SK-N-SH (cell line): ENCODE measurements at regions not wholly inside any gene's neighbourhood (a gene's known extent, or its start where the extent isn't known, plus 50 kb on each side); places are given as distances from the start of the nearest gene placed in this dataset.

Source experiments
- CTCF ChIA-PET: fragments of 300-600, 350-600 bp; formaldehyde crosslinking; extraction: SDS; loops from one replicate; lab custom pipeline; 2021; lab: Yijun Ruan, JAX
- POLR2A ChIA-PET: fragments of 350-600 bp; sonication (Branson Sonifier 250); formaldehyde crosslinking; extraction: SDS; loops from one replicate; lab custom pipeline; 2020; ENCODE audit warnings: antibody characterized with exemption, inconsistent platforms; lab: Yijun Ruan, JAX
- DNase-seq: peaks from one replicate; pipeline ENCODE4 v3.0.0; 2012
- H2AFZ ChIP-seq: fragments of 200-600 bp; sonication (generic); 2 replicates; pipeline ENCODE4 v1.8.1; 2016; ENCODE audit warnings: antibody characterized with exemption, mild to moderate bottlenecking, low read depth
- H3F3A ChIP-seq: fragments of 200-600 bp; sonication (generic); replicated peaks from 2 replicates; pipeline ENCODE3; 2016; ENCODE audit warnings: antibody characterized with exemption, mild to moderate bottlenecking; ENCODE audit not compliant: insufficient read depth
- H3K27ac ChIP-seq, 2 experiments: fragments of 200-500 bp in 1 of 2; fragments of 200-600 bp in 1 of 2; sonication (Bioruptor generic) in 1 of 2; sonication (generic), shearing (Covaris generic) in 1 of 2; 2 replicates each; pipeline versions ENCODE4 v1.5.1 to v1.6.1; 2014 to 2016; ENCODE audit warnings: low read depth in 2 of 2, inconsistent platforms in 1 of 2, low read length in 1 of 2, mild to moderate bottlenecking in 1 of 2, mixed read lengths in 1 of 2
- H3K27me3 ChIP-seq: fragments of 200-600 bp; sonication (generic), shearing (Covaris generic); 2 replicates; pipeline ENCODE4 v1.6.1; 2016; ENCODE audit warnings: mixed run types; ENCODE audit not compliant: insufficient read depth
- H3K36me3 ChIP-seq, 2 experiments: fragments of 200-500 bp in 1 of 2; fragments of 200-600 bp in 1 of 2; sonication (Bioruptor generic) in 1 of 2; sonication (generic) in 1 of 2; replicated peaks in 1 of 2; 2 replicates each; pipeline versions ENCODE3 to v1.5.1; 2014 to 2016; ENCODE audit warnings: low read length in 1 of 2, mild to moderate bottlenecking in 1 of 2; ENCODE audit not compliant: insufficient read depth in 2 of 2, control insufficient read depth in 1 of 2
- H3K4me1 ChIP-seq, 2 experiments: fragments of 200-500 bp in 1 of 2; fragments of 200-600 bp in 1 of 2; sonication (Bioruptor generic) in 1 of 2; sonication (generic), shearing (Covaris generic) in 1 of 2; 2 replicates each; pipeline versions ENCODE4 v1.5.1 to v1.6.1; 2014 to 2016; ENCODE audit warnings: low read depth in 1 of 2, low read length in 1 of 2, mixed run types in 1 of 2; ENCODE audit not compliant: insufficient read depth in 2 of 2, control insufficient read depth in 1 of 2
- H3K4me2 ChIP-seq: fragments of 200-600 bp; sonication (generic), shearing (Covaris generic); 2 replicates; pipeline ENCODE4 v1.6.1; 2017; ENCODE audit warnings: mixed run types
- H3K4me3 ChIP-seq, 2 experiments: fragments of 200-500 bp in 1 of 2; fragments of 200-600 bp in 1 of 2; sonication (Bioruptor generic) in 1 of 2; sonication (generic), shearing (Covaris generic) in 1 of 2; 2 replicates each; pipeline versions ENCODE4 v1.5.1 to v1.8.1; 2014 to 2016; ENCODE audit warnings: low read depth in 2 of 2, inconsistent platforms in 1 of 2, low read length in 1 of 2, mild to moderate bottlenecking in 1 of 2, mixed read lengths in 1 of 2, moderate library complexity in 1 of 2
- H3K79me2 ChIP-seq: fragments of 200-600 bp; sonication (generic); 2 replicates; pipeline ENCODE4 v1.8.1; 2017; ENCODE audit warnings: mild to moderate bottlenecking; ENCODE audit not compliant: insufficient read depth
- H3K9ac ChIP-seq: fragments of 200-600 bp; sonication (generic); 2 replicates; pipeline ENCODE4 v1.6.1; 2017; ENCODE audit warnings: mixed run types
- H3K9me2 ChIP-seq: fragments of 200-600 bp; sonication (generic); 2 replicates; pipeline ENCODE4 v1.6.1; 2017; ENCODE audit warnings: mixed run types
- H3K9me3 ChIP-seq: fragments of 200-600 bp; sonication (generic); 2 replicates; pipeline ENCODE4 v1.6.1; 2017; ENCODE audit warnings: mixed run types, mild to moderate bottlenecking, moderate library complexity
- H4K20me1 ChIP-seq: fragments of 200-600 bp; sonication (generic); 2 replicates; pipeline ENCODE4 v1.6.1; 2017; ENCODE audit warnings: mild to moderate bottlenecking, mixed run types; ENCODE audit not compliant: insufficient read depth
- CHD2 ChIP-seq: fragments of 150-350 bp; IDR thresholded peaks from 2 replicates; pipeline ENCODE4 v1.6.1; 2018; ENCODE audit warnings: low read length; ENCODE audit not compliant: partially characterized antibody
- EP300 ChIP-seq, 2 experiments: IDR thresholded peaks; 2 replicates each; pipeline versions ENCODE4 v1.4.0 to v1.6.1; 2012; ENCODE audit warnings: borderline replicate concordance in 1 of 2, low read depth in 1 of 2, low read length in 1 of 2
- EZH2phosphoT487 ChIP-seq: fragments of 200-600 bp; sonication (generic); IDR thresholded peaks from 2 replicates; pipeline ENCODE4 v1.6.1; 2017; ENCODE audit warnings: low read depth, mixed run types, mild to moderate bottlenecking, antibody characterized with exemption, moderate library complexity, borderline replicate concordance
- FOSL2 ChIP-seq: IDR thresholded peaks from 2 replicates; pipeline ENCODE4 v1.4.0; 2012; ENCODE audit warnings: low read depth, mild to moderate bottlenecking, moderate library complexity, borderline replicate concordance
- FOXJ3 ChIP-seq: sonication (generic); formaldehyde crosslinking; IDR thresholded peaks from 2 replicates; pipeline ENCODE4 v1.5.1; 2020; ENCODE audit warnings: mild to moderate bottlenecking, missing genetic modification reagents
- FOXM1 ChIP-seq: IDR thresholded peaks from 2 replicates; pipeline ENCODE4 v1.4.0; 2012; ENCODE audit warnings: low read depth, mild to moderate bottlenecking
- GABPA ChIP-seq: IDR thresholded peaks from 2 replicates; pipeline ENCODE4 v1.4.0; 2012; ENCODE audit warnings: low read depth, mild to moderate bottlenecking
- GATA2 ChIP-seq: sonication (generic); formaldehyde crosslinking; IDR thresholded peaks from 2 replicates; pipeline ENCODE4 v1.5.0; 2020; ENCODE audit warnings: mild to moderate bottlenecking, missing genetic modification reagents
- JUND ChIP-seq: IDR thresholded peaks from 2 replicates; pipeline ENCODE4 v1.4.0; 2012
- NRF1 ChIP-seq: IDR thresholded peaks from 2 replicates; pipeline ENCODE4 v1.6.1; 2012; ENCODE audit warnings: low read depth, mild to moderate bottlenecking, low read length
- PBX3 ChIP-seq: IDR thresholded peaks from 2 replicates; pipeline ENCODE4; 2012
- RAD21 ChIP-seq: IDR thresholded peaks from 2 replicates; pipeline ENCODE4 v1.6.1; 2012; ENCODE audit warnings: mild to moderate bottlenecking, low read length
- RCOR1 ChIP-seq: fragments of 150-350 bp; IDR thresholded peaks from 2 replicates; pipeline ENCODE4 v1.6.1; 2017; ENCODE audit warnings: antibody characterized with exemption, low read length
- RXRA ChIP-seq: IDR thresholded peaks from 2 replicates; pipeline ENCODE4 v1.4.0; 2012; ENCODE audit warnings: low read depth, mild to moderate bottlenecking, borderline replicate concordance
- SMC3 ChIP-seq: IDR thresholded peaks from 2 replicates; pipeline ENCODE4 v1.6.1; 2012; ENCODE audit warnings: low read depth, low read length, improper control_type of control experiment
- TCF12 ChIP-seq: IDR thresholded peaks from 2 replicates; pipeline ENCODE4 v1.4.0; 2012
- TEAD4 ChIP-seq: IDR thresholded peaks from 2 replicates; pipeline ENCODE4 v1.4.0; 2012; ENCODE audit warnings: mild to moderate bottlenecking, borderline replicate concordance; ENCODE audit not compliant: insufficient read depth
- WGBS: methylation state at CpG from one replicate; pipeline ENCODE4 v1.1.6; 2017; ENCODE audit warnings: low lambda C conversion rate; 5-methylcytosine and 5-hydroxymethylcytosine counted together
- TF ChIP-seq, protein P1 (sequence below): IDR thresholded peaks from 2 replicates; pipeline ENCODE4 v1.4.0; 2012; ENCODE audit warnings: low read depth, borderline replicate concordance
- TF ChIP-seq, protein P2 (sequence below): fragments of 150-350 bp; IDR thresholded peaks from 2 replicates; pipeline ENCODE4 v1.6.1; 2016; ENCODE audit warnings: mild to moderate bottlenecking, low read depth, low read length

DNA sequence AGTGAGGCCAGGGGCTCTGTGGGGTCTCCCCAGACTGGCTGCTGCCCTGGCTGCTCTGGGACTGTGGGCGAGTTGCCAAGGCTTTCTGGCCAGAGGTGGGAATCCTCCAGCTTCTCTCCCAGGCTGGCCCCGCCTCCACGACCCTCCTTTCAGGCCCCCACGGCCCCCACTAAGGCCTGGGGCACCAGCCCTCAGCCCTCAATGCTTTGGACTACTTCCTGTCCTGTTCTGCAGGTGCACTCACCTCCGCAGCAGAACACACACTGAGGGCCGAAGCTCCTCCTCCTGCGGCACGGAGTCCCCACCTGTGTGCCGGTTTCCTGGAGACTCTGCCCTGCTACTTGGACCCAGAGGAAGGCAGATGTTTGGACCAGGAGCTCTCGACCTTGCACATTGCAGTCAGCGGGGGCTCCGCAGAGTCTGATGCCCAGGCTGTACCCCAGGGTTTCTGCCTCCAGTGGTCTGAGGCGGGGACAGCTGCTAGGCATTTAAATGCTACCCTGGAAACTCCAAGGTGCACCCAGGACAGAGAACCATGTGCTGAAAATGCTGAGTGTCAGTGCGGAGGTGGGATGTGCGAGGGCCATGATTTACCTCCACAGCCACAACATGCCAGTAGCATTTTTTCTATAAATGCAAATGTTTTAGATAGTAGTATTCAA is 223.8 kb downstream of the IRF8 start:
- Histone ChIP-seq H3K4me1 (no peaks in the 10 kb centered on the region), H3K36me3 (no peaks in the 10 kb centered on the region), H4K20me1 (no peaks in the 10 kb centered on the region), H3K27ac (no peak overlapping the region), H3K9ac (no peak overlapping the region), H3F3A (no peaks in the 10 kb centered on the region), H3K9me3 (no peaks in the 10 kb centered on the region), H3K9me2 (no peaks in the 10 kb centered on the region), H2AFZ (no peak overlapping the region), H3K4me2 (no peak overlapping the region), H3K27me3 (peaks cover 79% of the 10 kb centered on the region), H3K4me3 (no peak overlapping the region), H3K79me2 (no peaks in the 10 kb centered on the region)
- no peak for TF ChIP-seq SMC3
- TF ChIP-seq TCF12 = no peak
- TF ChIP-seq FOSL2 = no peak
- TF ChIP-seq CHD2 = no peak
- no peak for TF ChIP-seq EZH2phosphoT487
- TF ChIP-seq NRF1 = no peak
- TF ChIP-seq PBX3 = no peak
- TF ChIP-seq EP300 (IDR thresholded peaks at IDR 0.05; ENCODE audit: borderline replicate concordance in 1 of 2, low read depth in 1 of 2, low read length in 1 of 2) = no peak
- ChIA-PET POLR2A (no interaction called here), CTCF (no interaction called here)
- no peak for DNase-seq
- 5% methylated on average over 3 of the region's 15 CpGs for WGBS

DNA sequence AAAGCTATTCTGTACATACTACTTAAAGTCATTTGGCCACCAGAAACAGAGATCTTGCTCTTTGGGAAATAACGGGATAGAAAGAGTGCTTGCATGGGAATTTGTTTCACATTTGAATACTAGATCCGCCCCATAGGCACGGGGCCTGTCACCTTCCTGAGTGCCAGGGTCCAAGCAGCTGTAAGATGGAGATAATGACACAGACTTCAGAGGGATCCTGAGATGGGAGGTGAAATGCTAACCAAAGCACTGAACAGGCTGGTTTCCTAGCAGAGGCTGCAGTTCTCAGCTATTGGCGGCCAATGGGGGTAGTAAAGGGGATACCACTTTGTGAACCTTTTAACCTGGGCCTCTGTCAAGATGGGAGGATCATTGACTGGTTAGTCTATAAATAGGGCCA is 225.4 kb downstream of the IRF8 start:
- H3K27me3 ChIP-seq = peaks cover 74% of the 10 kb centered on the region
- H3K9me2 ChIP-seq = no peaks in the 10 kb centered on the region
- no peaks in the 10 kb centered on the region for H3K9me3 ChIP-seq
- H3K27ac ChIP-seq = no peak overlapping the region
- no peak overlapping the region for H3K4me3 ChIP-seq
- TF ChIP-seq EZH2phosphoT487 = no peak
- no peak for TF ChIP-seq GATA2
- TF ChIP-seq, all 33 proteins: peak for 0
- H4K20me1 ChIP-seq = no peaks in the 10 kb centered on the region
- H3K4me1 ChIP-seq = no peaks in the 10 kb centered on the region
- H3K79me2 ChIP-seq = no peaks in the 10 kb centered on the region
- H2AFZ ChIP-seq = no peak overlapping the region
- 3% methylated on average over 4 of the region's 4 CpGs for WGBS
- POLR2A ChIA-PET = no interaction called here
- DNase-seq = no peak
- H3F3A ChIP-seq = no peaks in the 10 kb centered on the region
- CTCF ChIA-PET = no interaction called here
- H3K36me3 ChIP-seq = no peaks in the 10 kb centered on the region
- no peak overlapping the region for H3K9ac ChIP-seq
- no peak overlapping the region for H3K4me2 ChIP-seq

DNA sequence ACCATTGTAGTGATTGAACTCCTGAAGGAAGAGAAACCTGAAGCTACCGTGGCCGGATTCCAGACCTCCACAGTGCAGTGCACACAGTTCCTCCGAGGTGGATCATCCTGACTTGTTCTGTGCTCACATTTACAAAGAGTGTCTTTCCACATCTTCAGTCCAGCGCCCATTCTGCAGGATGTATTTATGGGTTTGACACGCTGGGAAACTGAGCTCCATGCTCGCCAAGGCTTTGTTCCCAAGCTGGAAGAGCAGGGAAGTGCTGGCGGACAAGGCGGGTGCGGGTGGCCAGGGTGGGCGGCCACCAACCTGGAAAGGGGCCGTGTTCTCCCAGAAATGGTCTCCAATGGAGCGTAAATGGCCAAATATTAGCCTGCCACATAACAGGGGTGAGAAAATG is 227.9 kb downstream of the IRF8 start:
- CTCF ChIA-PET = interaction anchor here (1.4 kb wide), 1 partner anchor 391 kb away, joined by 3 read pairs; no protein-coding TSS in a partner anchor
- H3K27ac ChIP-seq = no peak overlapping the region
- no peak overlapping the region for H3K9ac ChIP-seq
- POLR2A ChIA-PET = no interaction called here
- peaks cover 68% of the 10 kb centered on the region for H3K27me3 ChIP-seq
- no peaks in the 10 kb centered on the region for H3K4me1 ChIP-seq
- no peaks in the 10 kb centered on the region for H3K9me2 ChIP-seq
- H4K20me1 ChIP-seq = no peaks in the 10 kb centered on the region
- WGBS = 13% methylated on average over 12 of the region's 12 CpGs
- no peak overlapping the region for H3K4me2 ChIP-seq
- H2AFZ ChIP-seq = no peak overlapping the region
- H3K4me3 ChIP-seq = no peak overlapping the region
- H3K9me3 ChIP-seq = no peaks in the 10 kb centered on the region
- H3K79me2 ChIP-seq = no peaks in the 10 kb centered on the region
- no peaks in the 10 kb centered on the region for H3F3A ChIP-seq
- no peak for DNase-seq
- H3K36me3 ChIP-seq = no peaks in the 10 kb centered on the region
- TF ChIP-seq TEAD4 (no peak), RCOR1 (no peak), NRF1 (no peak), GABPA (no peak), FOXM1 (no peak), EP300 (IDR thresholded peaks at IDR 0.05; ENCODE audit: borderline replicate concordance in 1 of 2, low read depth in 1 of 2, low read length in 1 of 2) (no peak), SMC3 (no peak), FOXJ3 (no peak), CHD2 (no peak), RXRA (no peak), JUND (no peak), EZH2phosphoT487 (no peak), RAD21 (no peak)
- TF ChIP-seq, protein P1, sequence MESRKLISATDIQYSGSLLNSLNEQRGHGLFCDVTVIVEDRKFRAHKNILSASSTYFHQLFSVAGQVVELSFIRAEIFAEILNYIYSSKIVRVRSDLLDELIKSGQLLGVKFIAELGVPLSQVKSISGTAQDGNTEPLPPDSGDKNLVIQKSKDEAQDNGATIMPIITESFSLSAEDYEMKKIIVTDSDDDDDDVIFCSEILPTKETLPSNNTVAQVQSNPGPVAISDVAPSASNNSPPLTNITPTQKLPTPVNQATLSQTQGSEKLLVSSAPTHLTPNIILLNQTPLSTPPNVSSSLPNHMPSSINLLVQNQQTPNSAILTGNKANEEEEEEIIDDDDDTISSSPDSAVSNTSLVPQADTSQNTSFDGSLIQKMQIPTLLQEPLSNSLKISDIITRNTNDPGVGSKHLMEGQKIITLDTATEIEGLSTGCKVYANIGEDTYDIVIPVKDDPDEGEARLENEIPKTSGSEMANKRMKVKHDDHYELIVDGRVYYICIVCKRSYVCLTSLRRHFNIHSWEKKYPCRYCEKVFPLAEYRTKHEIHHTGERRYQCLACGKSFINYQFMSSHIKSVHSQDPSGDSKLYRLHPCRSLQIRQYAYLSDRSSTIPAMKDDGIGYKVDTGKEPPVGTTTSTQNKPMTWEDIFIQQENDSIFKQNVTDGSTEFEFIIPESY = no peak
- TF ChIP-seq, protein P2, sequence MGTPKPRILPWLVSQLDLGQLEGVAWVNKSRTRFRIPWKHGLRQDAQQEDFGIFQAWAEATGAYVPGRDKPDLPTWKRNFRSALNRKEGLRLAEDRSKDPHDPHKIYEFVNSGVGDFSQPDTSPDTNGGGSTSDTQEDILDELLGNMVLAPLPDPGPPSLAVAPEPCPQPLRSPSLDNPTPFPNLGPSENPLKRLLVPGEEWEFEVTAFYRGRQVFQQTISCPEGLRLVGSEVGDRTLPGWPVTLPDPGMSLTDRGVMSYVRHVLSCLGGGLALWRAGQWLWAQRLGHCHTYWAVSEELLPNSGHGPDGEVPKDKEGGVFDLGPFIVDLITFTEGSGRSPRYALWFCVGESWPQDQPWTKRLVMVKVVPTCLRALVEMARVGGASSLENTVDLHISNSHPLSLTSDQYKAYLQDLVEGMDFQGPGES = no peak
